ENCODE measurements at regions not wholly inside any gene's neighbourhood (a gene's known extent, or its start where the extent isn't known, plus 50 kb on each side); places are given as distances from the start of the nearest gene placed in this dataset.
"Not testable (repeated sequence)": the region's sequence is repeated elsewhere in the genome, so short reads cannot be mapped to it uniquely, and the experiment has no call there.

DNA sequence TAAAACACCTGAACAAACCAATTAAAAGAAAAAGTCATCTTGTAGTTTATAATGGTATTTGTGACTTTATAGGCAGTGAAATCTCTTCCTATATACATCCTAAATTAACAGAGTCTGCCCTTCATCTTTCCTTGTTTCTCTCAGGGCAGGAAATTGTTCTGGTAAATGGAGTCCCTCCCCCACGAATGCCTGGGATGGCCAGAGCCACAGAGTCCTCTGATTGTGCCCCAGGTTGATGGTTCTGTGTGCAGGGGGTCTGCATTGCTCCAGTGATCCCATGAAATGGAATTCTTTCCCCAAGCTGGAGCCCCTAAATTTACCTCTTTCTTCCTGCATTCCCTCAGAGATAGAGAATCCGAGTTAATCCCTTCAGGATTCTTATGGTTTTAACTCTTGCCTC lies 155.5 kb downstream of the MTX2 start:
- DNase-seq = no peak

DNA sequence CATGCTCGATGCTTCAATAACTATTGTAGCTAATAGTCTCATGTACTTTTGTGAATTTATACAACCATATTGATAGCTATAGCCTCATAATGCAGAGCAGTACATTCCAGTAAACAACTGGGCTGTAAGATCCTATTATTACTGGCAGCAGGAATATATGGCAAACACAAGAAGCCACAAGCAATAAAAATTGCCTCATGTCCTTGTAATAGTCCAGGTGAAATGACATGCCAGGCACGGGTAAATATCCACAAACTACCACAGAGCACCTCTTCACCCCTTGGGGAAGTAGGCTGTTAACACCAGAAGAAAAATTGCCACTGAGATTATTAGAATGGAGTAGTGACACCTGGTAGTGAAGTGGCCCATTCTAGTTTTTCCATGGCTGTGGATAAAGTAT lies 158.3 kb downstream of the MTX2 start:
- no peak for DNase-seq

DNA sequence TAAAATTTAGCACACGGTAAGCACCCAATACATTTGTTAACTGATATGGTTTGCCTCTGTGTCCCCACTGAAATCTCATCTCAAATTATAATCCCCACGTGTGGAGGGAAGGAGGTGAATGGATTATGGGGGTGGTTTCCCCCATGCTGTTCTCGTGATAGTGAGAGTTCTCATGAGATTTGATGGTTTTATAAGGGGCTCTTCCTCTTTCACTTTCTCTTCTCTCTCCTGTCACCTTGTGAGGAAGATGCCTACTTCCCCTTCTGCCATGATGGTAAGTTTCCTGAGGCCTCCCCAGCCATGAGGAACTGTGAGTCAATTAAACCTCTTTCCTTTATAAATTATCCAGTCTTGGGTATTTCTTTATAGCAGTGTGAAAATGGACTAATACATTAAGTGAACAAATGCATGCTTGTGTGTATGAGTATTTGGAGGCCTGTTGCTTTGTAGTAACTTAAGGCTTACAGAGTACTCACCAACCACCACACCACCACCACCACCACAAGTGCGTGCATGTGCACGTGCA lies 159.8 kb downstream of the MTX2 start:
- not testable (repeated sequence) for DNase-seq

DNA sequence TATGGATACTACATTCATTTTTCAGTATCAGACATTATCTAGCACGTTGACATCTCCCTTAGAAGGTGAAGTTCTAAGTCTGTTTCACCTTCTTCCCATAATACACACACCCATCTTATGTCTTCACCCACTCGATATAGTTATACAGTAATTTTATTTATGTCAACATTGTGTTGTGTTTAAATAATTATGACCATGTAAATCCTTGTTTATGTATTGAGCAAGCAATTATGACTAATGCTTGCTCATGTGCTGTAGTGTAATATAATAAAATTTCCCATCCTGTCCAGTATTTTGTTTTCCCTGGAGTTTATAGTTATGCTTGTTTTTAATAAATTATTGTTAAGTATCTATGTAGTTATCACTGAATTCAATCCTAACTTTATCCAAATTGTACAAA lies 163.2 kb downstream of the MTX2 start:
- no peak for DNase-seq

DNA sequence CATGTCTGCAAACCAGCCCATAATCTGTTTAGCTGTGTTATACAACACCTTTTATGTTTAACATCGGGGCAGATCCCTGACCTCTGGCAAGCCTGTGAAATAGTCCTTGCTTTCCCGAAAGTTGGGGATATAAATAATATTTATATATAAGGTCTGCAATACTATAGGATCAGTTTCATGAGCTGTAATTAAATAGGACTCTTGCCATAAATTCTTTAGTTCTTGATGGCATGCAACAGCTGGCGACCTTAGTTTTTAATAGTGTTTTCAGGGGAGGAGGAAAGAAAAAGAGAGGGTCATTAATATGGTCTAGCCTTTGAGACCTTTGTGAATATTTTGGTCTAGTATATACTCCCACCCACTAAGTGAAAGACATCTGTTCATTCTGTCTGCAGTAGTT lies 166.5 kb downstream of the MTX2 start:
- DNase-seq = no peak

DNA sequence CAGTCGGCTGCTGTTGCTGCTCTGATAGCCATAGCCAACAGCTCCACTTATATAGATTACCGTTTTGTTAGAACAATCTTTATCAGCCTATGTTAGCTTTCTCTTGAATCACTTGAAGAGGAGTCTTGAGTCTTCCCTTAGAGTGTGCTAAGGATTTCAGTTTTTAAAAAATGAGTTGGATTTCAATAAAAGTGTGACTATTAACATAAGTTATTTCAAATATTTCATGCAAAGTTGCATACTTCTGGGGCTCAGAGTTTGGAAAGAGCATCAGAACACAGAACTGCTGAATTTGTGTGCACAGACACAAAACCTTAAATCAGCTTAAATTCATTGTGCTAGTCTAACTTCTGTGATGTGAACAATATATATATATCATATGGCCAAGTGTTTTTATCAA lies 174.7 kb downstream of the MTX2 start:
- no peak for DNase-seq

DNA sequence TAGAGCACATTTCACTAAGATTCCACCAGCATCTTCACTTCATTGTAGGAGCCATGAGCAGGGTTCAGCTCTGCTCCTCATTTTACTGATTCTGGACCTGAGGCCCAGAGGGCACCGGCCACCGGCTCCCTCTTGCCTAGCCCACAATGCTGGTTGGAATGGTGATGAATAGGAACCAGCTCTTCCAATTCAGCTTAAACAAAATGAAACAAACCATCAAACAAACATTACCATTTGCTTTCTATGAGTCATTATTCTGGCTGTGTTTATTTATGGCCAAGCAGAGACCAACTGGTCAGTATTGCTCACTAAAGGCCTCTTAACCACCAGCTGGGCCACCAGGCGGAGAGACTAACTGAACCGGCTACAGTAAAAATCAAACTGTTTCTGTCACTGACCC lies 176.7 kb downstream of the MTX2 start:
- DNase-seq = no peak

DNA sequence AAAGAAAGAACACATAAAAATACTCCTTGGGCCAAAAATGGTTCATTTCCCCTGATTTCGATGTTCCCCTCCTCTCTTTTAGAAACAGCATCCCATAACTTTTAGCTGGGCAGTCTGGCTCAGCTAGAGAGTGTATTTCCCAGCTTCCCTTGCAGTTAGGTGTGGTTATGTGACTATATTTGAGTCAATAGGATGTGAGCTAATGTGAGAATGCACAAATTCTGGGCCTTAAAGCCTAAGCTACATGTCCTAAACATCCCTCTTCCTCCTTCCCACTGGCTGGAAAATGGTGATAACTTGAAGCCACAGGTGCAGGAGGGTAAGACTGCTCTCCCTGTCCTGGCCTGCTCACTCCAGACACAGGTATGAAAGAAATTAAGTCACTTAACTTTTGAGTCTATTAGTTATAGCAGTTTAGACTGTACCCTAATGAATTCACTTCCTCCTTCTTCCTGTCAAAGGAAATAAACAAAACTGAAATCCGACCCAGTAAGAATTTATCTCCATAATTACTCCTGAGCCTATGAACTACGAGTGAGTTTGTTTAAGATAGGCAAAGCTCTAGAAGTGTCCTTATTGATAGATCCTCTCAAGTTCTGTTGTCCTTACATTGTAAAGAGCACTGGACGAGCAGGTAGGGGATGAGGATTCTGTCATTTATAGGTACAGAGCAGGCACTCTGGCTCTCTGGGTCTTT lies 177.6 kb downstream of the MTX2 start:
- DNase-seq = no peak

DNA sequence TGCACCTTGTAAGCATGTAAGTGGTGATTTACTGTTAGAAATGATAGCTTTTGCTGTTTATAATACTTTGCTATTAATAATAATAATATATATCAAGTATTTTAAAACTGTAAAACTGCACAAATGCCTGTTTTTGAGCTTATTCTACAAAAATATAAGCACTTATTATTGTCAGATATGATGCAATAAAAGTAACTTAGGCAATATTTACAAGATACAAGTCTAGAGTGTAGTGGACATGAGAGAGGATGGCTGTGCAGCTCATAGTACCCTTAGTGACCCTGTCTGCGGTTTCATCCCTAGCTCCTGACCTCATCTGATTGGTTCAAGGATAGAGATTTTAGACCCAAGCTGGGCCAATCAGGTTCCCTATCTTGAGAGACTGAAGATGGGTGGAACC lies 178.4 kb downstream of the MTX2 start:
- DNase-seq = no peak

DNA sequence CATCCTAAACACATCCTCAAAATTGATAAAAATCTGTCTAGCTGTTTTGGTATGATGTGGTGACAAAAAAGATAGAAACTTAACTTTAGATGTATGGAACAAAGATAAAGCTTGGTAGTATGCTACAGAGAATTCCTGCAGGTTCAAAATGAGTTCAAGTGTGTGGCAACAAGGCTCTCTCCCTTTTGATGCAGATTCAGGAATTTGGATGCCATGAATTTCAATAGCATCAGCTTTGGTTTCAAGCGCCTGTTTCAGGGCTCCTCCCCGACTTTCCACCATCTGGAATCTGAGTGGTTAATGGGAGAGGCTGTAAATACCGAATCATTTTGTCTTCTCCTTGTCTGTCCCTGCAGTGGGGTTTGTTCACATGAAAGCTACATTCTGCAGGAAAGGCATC lies 180.6 kb downstream of the MTX2 start:
- DNase-seq = no peak

DNA sequence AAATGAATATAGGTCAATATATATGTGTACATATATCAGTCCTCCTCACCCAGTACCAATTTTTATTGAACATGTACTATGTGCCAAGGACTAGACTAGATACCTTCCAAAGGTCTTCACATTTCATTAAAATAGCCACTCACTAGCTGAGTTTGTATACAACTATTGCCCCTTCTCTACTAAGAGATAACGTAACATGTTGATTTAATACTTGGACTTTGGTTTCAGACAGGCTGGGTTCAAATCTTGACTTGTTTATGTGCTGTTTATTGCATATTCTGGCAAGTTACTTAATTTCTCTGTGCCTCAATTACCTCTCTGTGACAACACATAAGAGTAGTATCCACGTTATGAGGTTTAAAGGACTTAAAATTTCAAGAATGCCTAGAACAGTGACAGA lies 184.5 kb downstream of the MTX2 start:
- DNase-seq = no peak

DNA sequence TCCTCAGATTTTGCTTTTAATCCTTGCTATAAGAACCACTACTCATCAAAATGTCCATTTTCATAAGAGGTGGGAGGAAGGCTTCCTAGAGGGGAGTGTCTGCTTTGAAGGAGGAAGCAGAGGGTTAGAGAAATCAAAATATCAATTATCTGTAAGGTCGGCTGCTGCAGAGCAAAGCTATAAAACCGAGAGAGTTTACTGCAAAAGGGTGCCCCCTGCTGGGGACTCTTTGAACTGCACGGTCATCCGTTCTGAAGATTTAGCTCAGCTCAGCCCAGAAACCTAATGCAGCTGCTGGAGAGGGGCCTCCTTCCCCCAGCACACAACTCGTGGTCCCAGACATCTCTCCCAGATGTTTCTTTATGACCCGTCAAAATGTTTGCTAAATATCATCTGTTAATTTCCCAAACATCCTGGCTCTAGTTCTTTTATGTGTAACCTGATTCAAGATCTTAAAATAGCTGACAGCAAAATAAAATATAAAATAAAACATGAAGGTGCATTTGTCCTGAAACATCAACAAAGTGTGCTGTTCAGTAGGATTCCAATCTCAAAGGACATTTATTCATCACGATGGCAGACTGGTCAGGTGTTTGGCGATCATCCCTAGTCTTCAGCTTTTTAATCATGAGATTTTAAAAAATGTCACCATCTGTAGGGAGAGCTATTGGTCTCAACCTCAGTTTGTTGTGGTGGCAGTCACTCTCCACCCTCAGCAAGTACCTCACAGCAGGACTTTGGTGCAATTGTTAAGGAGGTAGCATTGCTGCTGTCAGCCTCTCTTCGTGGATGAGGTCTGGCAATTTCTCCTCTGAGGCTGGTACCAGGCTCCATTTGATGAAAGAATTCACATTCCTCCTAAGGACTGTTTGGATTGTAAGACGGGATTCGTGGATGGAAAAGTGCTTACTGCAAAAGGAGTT lies 185.9 kb downstream of the MTX2 start:
- peak; percentile 59 to 70 for DNase-seq

DNA sequence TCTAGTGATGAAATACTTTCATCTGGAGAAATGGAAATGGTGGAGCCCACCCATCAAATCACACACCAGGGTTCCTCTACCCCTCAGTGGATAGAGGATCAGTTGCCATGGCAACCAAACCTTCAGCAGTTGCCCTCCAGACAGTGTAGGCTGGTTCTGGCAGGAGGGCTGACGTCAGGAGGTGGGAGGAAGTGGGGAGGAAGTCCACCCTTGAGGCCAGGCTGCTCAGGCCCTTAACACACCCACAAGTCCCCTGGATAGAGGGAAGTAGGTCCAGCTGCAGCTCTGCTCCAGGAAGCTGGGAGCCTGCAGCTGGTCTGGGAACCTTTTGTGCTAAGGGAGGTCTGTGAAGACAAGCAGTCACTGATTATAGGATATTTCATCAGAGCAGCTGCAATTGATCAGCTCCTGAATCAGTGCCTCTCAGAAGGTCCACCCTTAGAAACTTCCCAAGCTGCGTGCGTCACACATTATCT lies 186.6 kb downstream of the MTX2 start:
- DNase-seq = peak in 1 of 2 donors; percentile 16

DNA sequence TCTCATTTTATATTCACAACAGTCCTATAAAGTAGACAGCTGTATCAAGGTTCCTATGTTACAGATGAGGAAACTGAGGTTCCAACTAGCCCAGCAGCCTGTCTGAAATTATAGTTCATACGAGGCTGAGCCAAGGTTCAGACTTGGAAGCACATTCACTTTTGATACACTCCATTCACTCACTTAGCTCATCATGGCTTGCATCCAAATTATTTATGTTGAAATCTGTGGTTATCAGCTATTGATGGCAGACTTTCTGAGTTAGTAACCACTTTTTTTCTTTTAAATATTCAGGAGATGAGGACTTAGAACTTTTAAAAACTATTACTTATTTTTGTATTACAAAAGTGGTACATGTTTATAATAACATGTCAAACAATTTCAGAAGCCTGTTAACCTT lies 188.2 kb downstream of the MTX2 start:
- no peak for DNase-seq

DNA sequence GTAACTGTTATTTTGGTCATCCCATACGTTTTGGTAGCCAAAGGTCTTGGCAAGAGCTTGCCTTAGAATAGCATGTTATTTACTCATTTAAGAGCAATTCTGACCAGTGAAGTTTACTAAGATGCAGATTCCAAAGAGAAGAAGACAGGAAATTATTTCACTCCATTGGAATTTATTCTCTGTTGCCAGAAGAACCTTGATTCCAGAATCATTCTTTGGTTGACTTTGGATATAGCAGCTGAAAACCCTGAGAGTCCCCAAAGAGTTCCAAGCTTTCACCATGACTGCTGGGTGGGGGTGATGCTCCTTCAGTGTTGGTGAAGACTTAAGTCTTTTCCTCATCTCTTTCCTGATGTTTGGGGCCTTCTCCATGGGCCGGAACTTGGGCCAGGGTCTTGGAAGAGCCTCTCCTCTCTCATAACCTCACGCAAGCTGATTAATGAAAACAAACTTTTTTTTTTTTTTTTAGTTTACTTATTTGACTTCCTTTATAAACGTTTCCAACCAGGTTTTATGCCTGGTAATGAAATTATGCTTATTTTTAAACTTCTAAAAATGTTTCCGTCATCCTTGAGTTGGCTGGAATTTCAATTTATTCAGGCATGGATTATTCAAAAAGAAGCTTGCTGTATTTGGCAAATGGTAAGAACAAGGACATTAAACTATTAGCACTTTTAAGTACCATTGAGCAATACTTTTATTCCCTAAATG lies 192.0 kb downstream of the MTX2 start:
- DNase-seq = no peak

DNA sequence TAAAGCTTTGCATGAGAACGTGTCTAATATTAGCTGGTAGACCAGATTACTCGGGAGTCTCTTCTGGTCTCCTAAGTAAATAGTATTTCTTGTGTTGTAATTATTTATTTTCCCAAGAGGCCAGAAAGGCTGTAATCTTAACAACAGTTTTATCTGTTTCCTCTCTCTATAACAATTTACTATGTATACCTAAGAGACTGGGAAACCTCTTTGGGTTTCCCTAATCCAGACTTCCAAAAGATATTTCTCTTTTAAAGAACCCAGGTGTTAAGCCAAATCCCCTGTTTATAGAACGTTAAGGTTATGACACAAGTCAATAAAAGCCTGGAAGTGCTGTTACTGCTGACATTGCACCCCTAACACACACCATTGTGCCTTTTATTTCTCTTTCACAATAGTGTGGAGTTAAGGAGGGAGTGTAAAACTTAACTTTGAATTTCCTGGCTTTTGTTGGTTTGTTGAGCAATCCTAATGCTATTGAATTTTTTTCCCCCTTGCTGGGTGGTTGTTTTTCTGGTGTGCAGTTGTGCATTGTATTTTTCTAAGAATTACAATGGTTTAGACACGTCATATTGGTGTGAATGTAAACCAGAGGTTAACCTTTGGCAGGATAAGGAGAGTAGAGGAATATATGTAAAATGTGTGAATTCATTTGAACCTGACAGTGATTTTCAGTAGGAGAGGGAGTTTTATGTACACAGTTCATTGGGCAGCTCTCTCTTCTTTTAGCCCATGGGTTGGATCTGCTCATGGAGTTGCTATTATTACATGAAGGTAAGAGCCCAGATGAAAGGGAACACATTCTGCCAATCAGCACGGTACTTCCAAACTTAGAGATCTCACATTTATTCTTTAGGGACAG lies 192.8 kb downstream of the MTX2 start:
- DNase-seq = no peak

DNA sequence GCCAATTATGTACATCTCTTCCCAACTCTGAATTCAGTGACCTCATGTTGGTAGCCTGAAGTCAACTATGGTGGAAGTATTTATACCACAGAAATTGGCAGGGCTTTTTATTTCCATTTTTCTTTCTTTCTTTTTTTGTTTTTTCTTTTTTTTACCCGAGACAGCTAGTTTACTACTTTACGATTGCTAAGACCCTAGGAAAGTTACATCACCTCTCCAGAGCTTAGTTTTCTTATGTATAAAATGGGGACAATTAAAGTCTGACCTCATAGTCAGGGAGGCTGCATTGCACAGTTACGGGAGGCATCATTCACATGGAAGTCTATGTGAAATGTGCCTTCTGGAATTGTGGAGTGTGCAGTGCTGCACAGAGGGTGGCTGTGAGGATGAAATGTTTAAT lies 194.3 kb downstream of the MTX2 start:
- no peak for DNase-seq

DNA sequence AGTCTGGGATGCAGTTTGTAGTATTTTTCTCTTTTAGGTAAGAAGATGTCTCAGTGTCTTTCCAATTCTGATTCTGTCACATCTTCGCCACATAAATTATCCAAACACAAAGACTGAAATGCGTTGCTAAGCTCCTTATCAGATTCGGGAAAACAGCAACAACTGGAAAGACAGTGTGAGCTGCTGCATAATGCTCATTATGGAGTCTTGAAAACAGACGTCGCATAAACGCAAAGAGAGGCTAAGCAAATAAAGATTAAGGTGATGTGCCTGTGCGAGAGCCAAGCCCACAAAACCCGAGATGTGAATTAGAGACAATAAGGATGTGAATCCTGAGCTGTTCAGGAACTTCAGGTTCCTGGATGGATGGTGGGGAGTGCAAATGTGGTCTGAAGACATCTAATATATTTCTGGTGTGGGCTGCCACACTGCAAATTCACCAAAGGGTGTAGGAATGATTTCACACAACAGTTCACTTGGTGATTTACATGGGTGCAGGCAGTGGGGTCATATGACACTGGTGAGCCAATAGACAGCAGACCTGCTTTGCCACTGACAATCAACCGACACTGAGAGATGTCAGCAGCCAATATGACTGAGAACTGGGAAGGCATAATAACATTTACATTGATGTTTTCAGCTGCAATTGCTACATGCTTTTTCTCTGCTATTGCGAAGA lies 195.8 kb downstream of the MTX2 start:
- DNase-seq = no peak

DNA sequence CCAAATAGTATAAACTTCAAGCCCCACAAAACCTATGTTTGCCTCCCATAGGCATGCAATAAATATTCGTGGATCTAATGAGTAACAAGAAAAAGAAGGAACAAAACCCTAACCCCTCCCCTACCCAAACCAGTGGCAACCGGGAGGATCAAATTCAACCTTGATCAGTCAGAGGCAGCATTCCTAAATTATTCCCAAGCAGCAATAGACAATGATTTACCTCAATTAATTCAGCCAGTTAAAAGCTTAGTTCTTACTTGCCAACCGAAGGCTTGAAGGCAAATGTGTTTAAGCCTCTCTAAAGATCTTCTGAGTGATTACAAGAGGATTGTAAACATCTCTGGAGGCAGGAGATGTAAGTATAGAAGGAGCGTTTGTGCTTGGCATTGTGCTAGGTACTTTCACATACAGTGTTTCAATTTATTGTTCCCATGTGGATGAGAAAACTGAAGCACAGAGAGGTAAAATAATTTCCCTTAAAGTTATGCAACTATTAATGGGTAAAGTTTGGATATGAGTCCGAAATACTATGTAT lies 197.7 kb downstream of the MTX2 start:
- DNase-seq = no peak

DNA sequence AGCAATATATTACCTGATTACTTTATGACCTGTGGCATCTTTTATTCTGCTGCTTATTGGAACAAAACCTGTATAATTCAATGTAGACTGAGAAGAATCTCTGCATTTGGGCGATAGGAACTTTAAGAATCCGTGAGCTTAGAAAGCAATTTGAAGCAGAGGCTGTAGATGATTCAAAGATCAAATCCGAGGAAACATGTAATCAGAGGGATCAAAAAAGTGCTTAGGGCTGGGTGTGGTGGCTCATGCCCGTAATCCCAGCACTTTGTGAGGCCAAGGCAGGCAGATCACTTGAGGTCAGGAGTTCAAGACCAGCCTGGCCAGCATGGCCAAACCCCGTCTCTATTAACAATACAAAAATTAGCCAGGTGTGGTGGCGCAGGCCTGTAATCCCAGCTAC lies 198.4 kb downstream of the MTX2 start:
- no peak for DNase-seq
